ENCODE measurements at regions not wholly inside any gene's neighbourhood (a gene's known extent, or its start where the extent isn't known, plus 50 kb on each side); places are given as distances from the start of the nearest gene placed in this dataset.
A peak's percentile ranks its signal among the peaks of the same experiment; 100 is the strongest.

DNA sequence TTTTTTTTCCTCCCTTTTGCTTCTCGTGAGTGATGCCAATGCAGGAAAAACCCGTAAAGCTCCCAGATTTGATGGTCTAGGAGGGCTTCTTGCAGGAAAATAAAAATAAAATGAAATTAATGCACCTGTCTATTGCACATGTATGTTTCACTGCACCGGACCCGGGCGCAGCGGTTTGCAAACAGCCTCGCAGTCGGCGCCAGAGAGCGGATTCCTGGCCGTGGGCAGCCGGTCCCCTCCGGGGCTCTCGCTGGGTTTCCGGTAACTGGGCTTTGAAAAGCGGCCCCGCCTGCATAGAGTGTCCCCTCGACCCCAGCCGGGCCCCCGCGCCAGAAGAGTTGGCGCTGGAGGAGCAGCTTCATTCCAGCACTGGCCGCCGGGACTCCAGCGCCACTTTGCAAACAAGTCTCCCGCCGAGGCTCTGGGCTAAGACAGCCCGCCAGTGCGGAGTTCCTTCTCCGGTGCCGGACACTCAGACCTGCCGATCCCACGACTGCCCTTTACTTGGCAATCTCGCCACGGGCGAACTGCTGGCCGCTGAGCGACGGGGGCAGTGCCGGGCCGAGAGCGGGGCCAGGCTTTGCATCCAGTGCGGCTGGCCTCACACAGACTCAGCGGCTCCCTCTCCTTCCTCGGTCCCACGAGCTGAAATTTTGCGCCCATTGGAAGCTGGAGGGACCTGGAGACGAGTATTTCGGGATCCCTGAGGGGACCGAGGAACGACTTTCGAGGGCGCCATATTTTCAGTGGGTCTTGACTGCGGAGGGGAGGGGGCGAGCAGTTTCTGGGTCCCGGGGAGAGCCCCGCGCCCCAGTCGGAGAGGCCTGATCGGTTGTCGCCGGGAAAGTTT lies 225.9 kb upstream of the C2CD4B start:
- Mint-ChIP-seq H3K4me3 (ENCODE audit: low read depth, unreplicated experiment) (peak overlapping the region; percentile 95), H3K9me3 (ENCODE audit: low read depth, unreplicated experiment) (no peaks in the 10 kb centered on the region), H3K4me1 (ENCODE audit: low read depth, unreplicated experiment) (peaks cover 19% of the 10 kb centered on the region), H3K27ac (ENCODE audit: unreplicated experiment) (peak overlapping the region; percentile 91), H3K36me3 (ENCODE audit: insufficient read depth, unreplicated experiment) (peaks cover 30% of the 10 kb centered on the region), H3K27me3 (ENCODE audit: unreplicated experiment) (no peaks in the 10 kb centered on the region)
- DNase-seq: peak; percentile 61
- CTCF ChIA-PET: interaction anchor here (1.1 to 2.3 kb wide), 7 partner anchors 11 to 702 kb away, joined by 3 to 15 read pairs (median 3); no protein-coding TSS in a partner anchor
- BruUV-seq (replicated peaks): TSS peak; percentile 56
- intact Hi-C loops (cut with micrococcal nuclease; ENCODE audit: unreplicated experiment): loop anchor here (2.0 to 5.0 kb wide), 2 partner anchors 256 to 352 kb away; no protein-coding TSS in a partner anchor
- no peak for TF ChIP-seq CTCF (IDR thresholded peaks at IDR 0.05; ENCODE audit: unreplicated experiment)

GRCh38 chr15:62391641-62392262 lies 226.7 kb upstream of the C2CD4B start:
- BruUV-seq (replicated peaks): no TSS peak
- H3K27me3 Mint-ChIP-seq (ENCODE audit: unreplicated experiment): no peaks in the 10 kb centered on the region
- H3K9me3 Mint-ChIP-seq (ENCODE audit: low read depth, unreplicated experiment): no peaks in the 10 kb centered on the region
- CTCF ChIA-PET: interaction anchor here (1.1 to 2.3 kb wide), 7 partner anchors 11 to 701 kb away, joined by 3 to 15 read pairs (median 3); no protein-coding TSS in a partner anchor
- intact Hi-C loops (cut with micrococcal nuclease; ENCODE audit: unreplicated experiment): loop anchor here (2.0 to 5.0 kb wide), 2 partner anchors 256 to 351 kb away; no protein-coding TSS in a partner anchor
- H3K36me3 Mint-ChIP-seq (ENCODE audit: insufficient read depth, unreplicated experiment): peaks cover 30% of the 10 kb centered on the region
- TF ChIP-seq CTCF (IDR thresholded peaks at IDR 0.05; ENCODE audit: unreplicated experiment): peak; percentile 12
- H3K4me3 Mint-ChIP-seq (ENCODE audit: low read depth, unreplicated experiment): peak overlapping the region; percentile 95
- H3K27ac Mint-ChIP-seq (ENCODE audit: unreplicated experiment): no peak overlapping the region
- peaks cover 19% of the 10 kb centered on the region for H3K4me1 Mint-ChIP-seq (ENCODE audit: low read depth, unreplicated experiment)
- peak; percentile 75 for DNase-seq

DNA sequence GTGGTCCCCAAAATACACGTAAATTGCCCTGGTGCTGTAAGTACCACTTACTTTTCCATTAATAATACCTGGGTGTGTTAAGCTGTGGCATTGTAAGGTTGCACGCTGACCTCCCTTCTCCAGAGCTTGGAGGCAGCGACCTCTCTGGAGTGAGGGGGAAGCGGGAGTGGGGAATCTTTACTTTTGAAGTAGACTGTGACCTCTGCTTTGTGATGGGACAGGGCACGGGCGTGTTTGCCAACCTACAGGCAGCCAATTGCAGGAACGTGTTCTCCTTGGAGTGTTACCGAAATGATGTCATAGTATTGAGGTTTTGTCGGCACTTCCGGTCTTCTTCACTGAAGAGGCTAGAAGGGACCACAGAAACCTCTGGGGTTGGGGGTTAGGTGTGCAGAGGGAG lies 227.3 kb upstream of the C2CD4B start:
- no peak for TF ChIP-seq CTCF (IDR thresholded peaks at IDR 0.05; ENCODE audit: unreplicated experiment)
- no TSS peak for BruUV-seq (replicated peaks)

DNA sequence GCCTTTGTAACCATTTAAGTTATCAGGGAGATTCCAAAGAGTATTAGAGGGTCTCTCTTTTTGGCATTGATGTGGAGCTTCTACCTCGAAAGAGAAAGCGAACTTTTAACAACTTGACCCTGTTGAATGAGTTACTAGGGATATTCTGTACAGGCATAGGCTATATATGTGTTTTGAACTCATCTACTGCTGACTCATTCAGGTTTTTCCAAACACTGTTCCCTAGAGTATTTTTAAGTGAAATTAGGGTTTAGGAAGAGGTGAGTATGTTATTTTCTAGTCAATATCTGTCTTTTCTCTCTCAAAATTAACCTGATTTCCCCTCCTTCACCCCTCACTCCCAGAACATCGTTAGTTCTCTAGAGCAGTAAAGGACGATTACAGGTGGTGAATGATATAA lies 228.1 kb upstream of the C2CD4B start:
- Mint-ChIP-seq H3K27ac (ENCODE audit: unreplicated experiment) (no peak overlapping the region), H3K9me3 (ENCODE audit: low read depth, unreplicated experiment) (peaks cover 4% of the 10 kb centered on the region), H3K27me3 (ENCODE audit: unreplicated experiment) (no peaks in the 10 kb centered on the region), H3K36me3 (ENCODE audit: insufficient read depth, unreplicated experiment) (peaks cover 30% of the 10 kb centered on the region), H3K4me3 (ENCODE audit: low read depth, unreplicated experiment) (no peak overlapping the region), H3K4me1 (ENCODE audit: low read depth, unreplicated experiment) (peaks cover 19% of the 10 kb centered on the region)
- CTCF ChIA-PET: no interaction called here
- no peak for TF ChIP-seq CTCF (IDR thresholded peaks at IDR 0.05; ENCODE audit: unreplicated experiment)
- intact Hi-C loops (cut with micrococcal nuclease; ENCODE audit: unreplicated experiment): loop anchor here (5.0 kb wide), 1 partner anchor 254 kb away; no protein-coding TSS in a partner anchor
- no peak for DNase-seq
- BruUV-seq (replicated peaks): no TSS peak

More for the DNA sequence above, 227.3 kb upstream of the C2CD4B start:
- intact Hi-C loops (cut with micrococcal nuclease; ENCODE audit: unreplicated experiment): loop anchor here (5.0 kb wide), 1 partner anchor 255 kb away; no protein-coding TSS in a partner anchor
- Mint-ChIP-seq H3K4me3 (ENCODE audit: low read depth, unreplicated experiment) (peak overlapping the region; percentile 95), H3K27me3 (ENCODE audit: unreplicated experiment) (no peaks in the 10 kb centered on the region), H3K27ac (ENCODE audit: unreplicated experiment) (no peak overlapping the region), H3K4me1 (ENCODE audit: low read depth, unreplicated experiment) (peaks cover 19% of the 10 kb centered on the region), H3K36me3 (ENCODE audit: insufficient read depth, unreplicated experiment) (peaks cover 30% of the 10 kb centered on the region), H3K9me3 (ENCODE audit: low read depth, unreplicated experiment) (no peaks in the 10 kb centered on the region)
- CTCF ChIA-PET: interaction anchor here (0.5 to 2.3 kb wide), 8 partner anchors 58 to 701 kb away, joined by 3 to 15 read pairs (median 3); no protein-coding TSS in a partner anchor
- peak; percentile 30 for DNase-seq

Data from Calu3 (cell line).